WTC11 (cell line): ENCODE measurements at regions not wholly inside any gene's neighbourhood (a gene's known extent, or its start where the extent isn't known, plus 50 kb on each side); places are given as distances from the start of the nearest gene placed in this dataset.

ENCODE experiments used
- ATAC-seq: fragments of 200-7000 bp; cut with Tn5 transposase; 2 replicates; pipeline ENCODE4 v1.10.0; 2021; ENCODE audit warnings: mild to moderate bottlenecking, moderate library complexity
- CTCF ChIA-PET: fragments of 300-600 bp; sonication (Branson Sonifier 250); formaldehyde crosslinking; loops from one replicate; lab custom pipeline; 2021; ENCODE audit warnings: antibody characterized with exemption; lab: Charles Lee
- POLR2A ChIA-PET: fragments of 350-600 bp; sonication (Branson Sonifier 250); formaldehyde crosslinking; loops from one replicate; lab custom pipeline; 2021; ENCODE audit warnings: antibody characterized with exemption; lab: Charles Lee
- DNase-seq: peaks from one replicate; pipeline ENCODE4 v3.0.0; 2021; ENCODE audit warnings: low spot score
- H3K27ac Mint-ChIP-seq: 2 replicates; pipeline ENCODE4 v1.8.0; 2021; ENCODE audit warnings: mixed read lengths
- H3K27me3 Mint-ChIP-seq: 2 replicates; pipeline ENCODE4 v1.8.0; 2021; ENCODE audit warnings: low read depth, mild to moderate bottlenecking, moderate library complexity, mixed read lengths
- H3K36me3 Mint-ChIP-seq: 2 replicates; pipeline ENCODE4 v1.8.0; 2021; ENCODE audit warnings: mixed read lengths
- H3K4me1 Mint-ChIP-seq: 2 replicates; pipeline ENCODE4 v1.8.0; 2022; ENCODE audit warnings: mixed read lengths
- H3K4me3 Mint-ChIP-seq: 2 replicates; pipeline ENCODE4 v1.8.0; 2021; ENCODE audit warnings: mild to moderate bottlenecking, moderate library complexity, mixed read lengths
- H3K9me3 Mint-ChIP-seq: 2 replicates; pipeline ENCODE4 v1.8.0; 2021; ENCODE audit warnings: mixed read lengths
- FOXJ3 ChIP-seq: sonication (generic); formaldehyde crosslinking; IDR thresholded peaks from 2 replicates; pipeline ENCODE4 v1.9.0; 2021; ENCODE audit warnings: missing genetic modification reagents, mild to moderate bottlenecking, borderline replicate concordance
- JUN ChIP-seq: sonication (generic); formaldehyde crosslinking; IDR thresholded peaks from 2 replicates; pipeline ENCODE4 v1.8.0; 2023; ENCODE audit warnings: mild to moderate bottlenecking, missing genetic modification reagents
- NFYB ChIP-seq: sonication (generic); formaldehyde crosslinking; conservative IDR thresholded peaks from 2 replicates; pipeline ENCODE4 v1.8.0; 2022; ENCODE audit warnings: low read depth, missing genetic modification reagents
- NR1H2 ChIP-seq: sonication (generic); formaldehyde crosslinking; IDR thresholded peaks from 2 replicates; pipeline ENCODE4 v1.9.0; 2021; ENCODE audit warnings: mild to moderate bottlenecking, moderate library complexity, missing genetic modification reagents
- NR2C2 ChIP-seq: sonication (generic); formaldehyde crosslinking; IDR thresholded peaks from 2 replicates; pipeline ENCODE4 v1.8.0; 2022; ENCODE audit warnings: mild to moderate bottlenecking, missing genetic modification reagents
- RORB ChIP-seq: fragments of 250-450 bp; sonication (Bioruptor Pico); IDR thresholded peaks from 2 replicates; pipeline ENCODE4 v1.9.0; 2021; ENCODE audit warnings: mild to moderate bottlenecking
- ZNF232 ChIP-seq: sonication (generic); formaldehyde crosslinking; IDR thresholded peaks from 2 replicates; pipeline ENCODE4 v1.8.0; 2022; ENCODE audit warnings: mild to moderate bottlenecking, missing genetic modification reagents
- TF ChIP-seq, protein P1 (sequence below): fragments of 250-450 bp; sonication (Bioruptor Pico); IDR thresholded peaks from 2 replicates; pipeline ENCODE4 v2.1.2; 2022; ENCODE audit warnings: mild to moderate bottlenecking, moderate library complexity
- TF ChIP-seq, protein P2 (sequence below): sonication (generic); formaldehyde crosslinking; IDR thresholded peaks from 2 replicates; pipeline ENCODE4 v1.8.1; 2022; ENCODE audit warnings: missing genetic modification reagents, borderline replicate concordance
- TF ChIP-seq, protein P3 (sequence below): sonication (generic); formaldehyde crosslinking; IDR thresholded peaks from 2 replicates; pipeline ENCODE4 v1.8.1; 2023; ENCODE audit warnings: mild to moderate bottlenecking, missing genetic modification reagents
- TF ChIP-seq, protein P4 (sequence below): fragments of 200-600 bp; IDR thresholded peaks from 2 replicates; pipeline ENCODE4 v1.8.0; 2022; ENCODE audit warnings: antibody characterized with exemption
- TF ChIP-seq, protein P5 (sequence below): sonication (generic); formaldehyde crosslinking; IDR thresholded peaks from 2 replicates; pipeline ENCODE4 v1.8.0; 2023; ENCODE audit warnings: missing genetic modification reagents, mild to moderate bottlenecking, borderline replicate concordance
- TF ChIP-seq, protein P6 (sequence below): sonication (generic); formaldehyde crosslinking; IDR thresholded peaks from 2 replicates; pipeline ENCODE4 v1.8.0; 2022; ENCODE audit warnings: mild to moderate bottlenecking, missing genetic modification reagents
- TF ChIP-seq, protein P7 (sequence below): sonication (generic); formaldehyde crosslinking; IDR thresholded peaks from 2 replicates; pipeline ENCODE4 v1.8.0; 2023; ENCODE audit warnings: missing genetic modification reagents
- TF ChIP-seq, protein P8 (sequence below): sonication (generic); formaldehyde crosslinking; IDR thresholded peaks from 2 replicates; pipeline ENCODE4 v1.8.1; 2023; ENCODE audit warnings: mild to moderate bottlenecking, missing genetic modification reagents, moderate library complexity
- TF ChIP-seq, protein P9 (sequence below): fragments of 250-450 bp; sonication (Bioruptor Pico); IDR thresholded peaks from 2 replicates; pipeline ENCODE4 v1.9.0; 2021; ENCODE audit warnings: mild to moderate bottlenecking

DNA sequence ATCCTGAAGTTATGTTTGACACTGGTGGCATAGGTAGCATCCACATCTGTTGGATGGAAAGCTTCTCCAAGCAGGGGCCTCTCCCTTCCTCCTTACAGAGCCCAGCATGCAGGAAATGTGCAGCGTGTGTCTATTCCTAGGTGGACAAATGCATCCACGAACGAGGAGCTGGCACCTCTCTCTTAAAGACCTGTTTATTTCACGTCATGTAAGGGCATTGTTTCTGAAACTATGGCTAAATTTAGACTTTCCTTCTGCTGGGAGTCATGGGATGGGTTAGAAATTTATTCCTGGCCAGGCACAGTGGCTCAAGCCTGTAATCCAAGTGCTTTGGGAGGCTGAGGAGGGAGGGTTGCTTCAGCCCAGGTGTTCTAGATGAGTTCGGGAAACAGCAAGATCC is 208.4 kb upstream of the SVIL start:
- CTCF ChIA-PET: interaction anchor here (0.7 kb wide), 1 partner anchor 15 kb away, joined by 4 read pairs; no protein-coding TSS in a partner anchor
- H3K36me3 Mint-ChIP-seq: no peaks in the 10 kb centered on the region
- TF ChIP-seq, protein P1, sequence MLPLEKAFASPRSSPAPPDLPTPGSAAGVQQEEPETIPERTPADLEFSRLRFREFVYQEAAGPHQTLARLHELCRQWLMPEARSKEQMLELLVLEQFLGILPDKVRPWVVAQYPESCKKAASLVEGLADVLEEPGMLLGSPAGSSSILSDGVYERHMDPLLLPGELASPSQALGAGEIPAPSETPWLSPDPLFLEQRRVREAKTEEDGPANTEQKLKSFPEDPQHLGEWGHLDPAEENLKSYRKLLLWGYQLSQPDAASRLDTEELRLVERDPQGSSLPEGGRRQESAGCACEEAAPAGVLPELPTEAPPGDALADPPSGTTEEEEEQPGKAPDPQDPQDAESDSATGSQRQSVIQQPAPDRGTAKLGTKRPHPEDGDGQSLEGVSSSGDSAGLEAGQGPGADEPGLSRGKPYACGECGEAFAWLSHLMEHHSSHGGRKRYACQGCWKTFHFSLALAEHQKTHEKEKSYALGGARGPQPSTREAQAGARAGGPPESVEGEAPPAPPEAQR (CRISPR knock-in tag): no peak
- TF ChIP-seq, protein P2, sequence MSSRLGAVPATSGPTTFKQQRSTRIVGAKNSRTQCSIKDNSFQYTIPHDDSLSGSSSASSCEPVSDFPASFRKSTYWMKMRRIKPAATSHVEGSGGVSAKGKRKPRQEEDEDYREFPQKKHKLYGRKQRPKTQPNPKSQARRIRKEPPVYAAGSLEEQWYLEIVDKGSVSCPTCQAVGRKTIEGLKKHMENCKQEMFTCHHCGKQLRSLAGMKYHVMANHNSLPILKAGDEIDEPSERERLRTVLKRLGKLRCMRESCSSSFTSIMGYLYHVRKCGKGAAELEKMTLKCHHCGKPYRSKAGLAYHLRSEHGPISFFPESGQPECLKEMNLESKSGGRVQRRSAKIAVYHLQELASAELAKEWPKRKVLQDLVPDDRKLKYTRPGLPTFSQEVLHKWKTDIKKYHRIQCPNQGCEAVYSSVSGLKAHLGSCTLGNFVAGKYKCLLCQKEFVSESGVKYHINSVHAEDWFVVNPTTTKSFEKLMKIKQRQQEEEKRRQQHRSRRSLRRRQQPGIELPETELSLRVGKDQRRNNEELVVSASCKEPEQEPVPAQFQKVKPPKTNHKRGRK (CRISPR knock-in tag): no peak
- TF ChIP-seq NFYB (CRISPR knock-in tag): no peak
- no peak for TF ChIP-seq FOXJ3 (CRISPR knock-in tag)
- no peak for TF ChIP-seq ZNF232
- TF ChIP-seq, protein P3, sequence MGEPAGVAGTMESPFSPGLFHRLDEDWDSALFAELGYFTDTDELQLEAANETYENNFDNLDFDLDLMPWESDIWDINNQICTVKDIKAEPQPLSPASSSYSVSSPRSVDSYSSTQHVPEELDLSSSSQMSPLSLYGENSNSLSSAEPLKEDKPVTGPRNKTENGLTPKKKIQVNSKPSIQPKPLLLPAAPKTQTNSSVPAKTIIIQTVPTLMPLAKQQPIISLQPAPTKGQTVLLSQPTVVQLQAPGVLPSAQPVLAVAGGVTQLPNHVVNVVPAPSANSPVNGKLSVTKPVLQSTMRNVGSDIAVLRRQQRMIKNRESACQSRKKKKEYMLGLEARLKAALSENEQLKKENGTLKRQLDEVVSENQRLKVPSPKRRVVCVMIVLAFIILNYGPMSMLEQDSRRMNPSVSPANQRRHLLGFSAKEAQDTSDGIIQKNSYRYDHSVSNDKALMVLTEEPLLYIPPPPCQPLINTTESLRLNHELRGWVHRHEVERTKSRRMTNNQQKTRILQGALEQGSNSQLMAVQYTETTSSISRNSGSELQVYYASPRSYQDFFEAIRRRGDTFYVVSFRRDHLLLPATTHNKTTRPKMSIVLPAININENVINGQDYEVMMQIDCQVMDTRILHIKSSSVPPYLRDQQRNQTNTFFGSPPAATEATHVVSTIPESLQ (CRISPR knock-in tag): no peak
- no peak for DNase-seq
- H3K27me3 Mint-ChIP-seq: no peaks in the 10 kb centered on the region
- POLR2A ChIA-PET: no interaction called here
- no peak overlapping the region for H3K4me3 Mint-ChIP-seq
- ATAC-seq: no peak
- H3K4me1 Mint-ChIP-seq: peaks cover 27% of the 10 kb centered on the region
- H3K27ac Mint-ChIP-seq: peak overlapping the region; percentile 58; the same call in 1 of the 2 replicates
- peaks cover 13% of the 10 kb centered on the region for H3K9me3 Mint-ChIP-seq

DNA sequence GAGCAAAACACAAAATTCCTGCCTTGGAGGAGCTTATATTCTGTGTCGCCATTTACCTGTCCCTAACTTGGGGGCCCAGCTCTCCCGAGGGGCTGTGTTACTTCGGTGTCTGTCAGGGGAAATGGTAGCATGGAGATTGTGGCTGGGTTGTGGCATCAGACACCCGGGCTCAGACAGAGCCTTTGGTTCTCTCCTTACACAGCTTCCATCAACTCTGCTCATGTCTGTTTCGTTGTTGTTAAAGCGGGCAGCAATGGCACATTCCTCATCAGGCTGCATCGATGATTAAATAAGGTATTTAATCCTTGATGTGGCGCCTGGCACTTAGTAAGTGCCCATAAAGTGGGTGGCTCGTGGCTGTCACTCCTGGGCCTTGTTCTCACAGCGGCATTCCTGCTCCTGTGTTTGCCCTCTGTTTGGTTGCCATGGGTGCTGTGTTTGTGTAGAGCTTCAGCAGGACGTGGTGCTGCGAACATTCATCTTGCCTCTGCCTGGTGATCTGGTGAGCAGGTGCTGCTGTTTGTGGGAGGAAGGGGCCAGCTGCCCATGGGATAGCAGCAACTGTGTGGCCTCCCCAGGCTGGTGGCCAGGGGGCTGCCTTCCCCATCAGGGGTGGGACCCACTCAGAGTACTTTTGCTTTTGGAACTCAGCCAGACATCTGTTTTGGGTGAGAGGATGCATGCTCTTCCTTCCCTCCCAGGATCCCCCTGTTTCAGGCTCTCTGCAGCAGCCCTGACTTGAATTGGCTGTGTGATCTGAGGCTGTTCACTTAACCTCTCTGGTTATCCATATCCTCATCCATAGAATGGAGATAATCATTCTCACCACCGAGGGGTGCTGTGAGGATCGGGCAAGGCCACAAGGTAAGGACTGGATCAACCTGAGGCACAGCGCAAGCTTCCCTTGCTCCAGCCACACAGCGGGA is 207.2 kb upstream of the SVIL start:
- DNase-seq (peak; percentile 21), ATAC-seq (peak; percentile 80)
- POLR2A ChIA-PET: no interaction called here
- no peaks in the 10 kb centered on the region for H3K36me3 Mint-ChIP-seq
- H3K9me3 Mint-ChIP-seq: peaks cover 16% of the 10 kb centered on the region
- CTCF ChIA-PET: interaction anchor here (0.6 to 0.9 kb wide), 3 partner anchors 16 to 157 kb away, joined by 3 to 4 read pairs (median 3); no protein-coding TSS in a partner anchor
- no peaks in the 10 kb centered on the region for H3K27me3 Mint-ChIP-seq
- no peak overlapping the region for H3K4me3 Mint-ChIP-seq
- H3K4me1 Mint-ChIP-seq: peaks cover 27% of the 10 kb centered on the region
- H3K27ac Mint-ChIP-seq: no peak overlapping the region
- TF ChIP-seq, protein P4, sequence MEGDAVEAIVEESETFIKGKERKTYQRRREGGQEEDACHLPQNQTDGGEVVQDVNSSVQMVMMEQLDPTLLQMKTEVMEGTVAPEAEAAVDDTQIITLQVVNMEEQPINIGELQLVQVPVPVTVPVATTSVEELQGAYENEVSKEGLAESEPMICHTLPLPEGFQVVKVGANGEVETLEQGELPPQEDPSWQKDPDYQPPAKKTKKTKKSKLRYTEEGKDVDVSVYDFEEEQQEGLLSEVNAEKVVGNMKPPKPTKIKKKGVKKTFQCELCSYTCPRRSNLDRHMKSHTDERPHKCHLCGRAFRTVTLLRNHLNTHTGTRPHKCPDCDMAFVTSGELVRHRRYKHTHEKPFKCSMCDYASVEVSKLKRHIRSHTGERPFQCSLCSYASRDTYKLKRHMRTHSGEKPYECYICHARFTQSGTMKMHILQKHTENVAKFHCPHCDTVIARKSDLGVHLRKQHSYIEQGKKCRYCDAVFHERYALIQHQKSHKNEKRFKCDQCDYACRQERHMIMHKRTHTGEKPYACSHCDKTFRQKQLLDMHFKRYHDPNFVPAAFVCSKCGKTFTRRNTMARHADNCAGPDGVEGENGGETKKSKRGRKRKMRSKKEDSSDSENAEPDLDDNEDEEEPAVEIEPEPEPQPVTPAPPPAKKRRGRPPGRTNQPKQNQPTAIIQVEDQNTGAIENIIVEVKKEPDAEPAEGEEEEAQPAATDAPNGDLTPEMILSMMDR: no peak
- TF ChIP-seq JUN (no peak), NR1H2 (CRISPR knock-in tag) (no peak), NFYB (CRISPR knock-in tag) (no peak), RORB (CRISPR knock-in tag) (no peak), NR2C2 (CRISPR knock-in tag) (no peak)
- TF ChIP-seq, protein P5, sequence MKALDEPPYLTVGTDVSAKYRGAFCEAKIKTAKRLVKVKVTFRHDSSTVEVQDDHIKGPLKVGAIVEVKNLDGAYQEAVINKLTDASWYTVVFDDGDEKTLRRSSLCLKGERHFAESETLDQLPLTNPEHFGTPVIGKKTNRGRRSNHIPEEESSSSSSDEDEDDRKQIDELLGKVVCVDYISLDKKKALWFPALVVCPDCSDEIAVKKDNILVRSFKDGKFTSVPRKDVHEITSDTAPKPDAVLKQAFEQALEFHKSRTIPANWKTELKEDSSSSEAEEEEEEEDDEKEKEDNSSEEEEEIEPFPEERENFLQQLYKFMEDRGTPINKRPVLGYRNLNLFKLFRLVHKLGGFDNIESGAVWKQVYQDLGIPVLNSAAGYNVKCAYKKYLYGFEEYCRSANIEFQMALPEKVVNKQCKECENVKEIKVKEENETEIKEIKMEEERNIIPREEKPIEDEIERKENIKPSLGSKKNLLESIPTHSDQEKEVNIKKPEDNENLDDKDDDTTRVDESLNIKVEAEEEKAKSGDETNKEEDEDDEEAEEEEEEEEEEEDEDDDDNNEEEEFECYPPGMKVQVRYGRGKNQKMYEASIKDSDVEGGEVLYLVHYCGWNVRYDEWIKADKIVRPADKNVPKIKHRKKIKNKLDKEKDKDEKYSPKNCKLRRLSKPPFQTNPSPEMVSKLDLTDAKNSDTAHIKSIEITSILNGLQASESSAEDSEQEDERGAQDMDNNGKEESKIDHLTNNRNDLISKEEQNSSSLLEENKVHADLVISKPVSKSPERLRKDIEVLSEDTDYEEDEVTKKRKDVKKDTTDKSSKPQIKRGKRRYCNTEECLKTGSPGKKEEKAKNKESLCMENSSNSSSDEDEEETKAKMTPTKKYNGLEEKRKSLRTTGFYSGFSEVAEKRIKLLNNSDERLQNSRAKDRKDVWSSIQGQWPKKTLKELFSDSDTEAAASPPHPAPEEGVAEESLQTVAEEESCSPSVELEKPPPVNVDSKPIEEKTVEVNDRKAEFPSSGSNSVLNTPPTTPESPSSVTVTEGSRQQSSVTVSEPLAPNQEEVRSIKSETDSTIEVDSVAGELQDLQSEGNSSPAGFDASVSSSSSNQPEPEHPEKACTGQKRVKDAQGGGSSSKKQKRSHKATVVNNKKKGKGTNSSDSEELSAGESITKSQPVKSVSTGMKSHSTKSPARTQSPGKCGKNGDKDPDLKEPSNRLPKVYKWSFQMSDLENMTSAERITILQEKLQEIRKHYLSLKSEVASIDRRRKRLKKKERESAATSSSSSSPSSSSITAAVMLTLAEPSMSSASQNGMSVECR (CRISPR knock-in tag): no peak
- TF ChIP-seq, protein P6, sequence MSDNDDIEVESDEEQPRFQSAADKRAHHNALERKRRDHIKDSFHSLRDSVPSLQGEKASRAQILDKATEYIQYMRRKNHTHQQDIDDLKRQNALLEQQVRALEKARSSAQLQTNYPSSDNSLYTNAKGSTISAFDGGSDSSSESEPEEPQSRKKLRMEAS (CRISPR knock-in tag): no peak
- TF ChIP-seq, protein P2 (CRISPR knock-in tag): no peak
- TF ChIP-seq, protein P7, sequence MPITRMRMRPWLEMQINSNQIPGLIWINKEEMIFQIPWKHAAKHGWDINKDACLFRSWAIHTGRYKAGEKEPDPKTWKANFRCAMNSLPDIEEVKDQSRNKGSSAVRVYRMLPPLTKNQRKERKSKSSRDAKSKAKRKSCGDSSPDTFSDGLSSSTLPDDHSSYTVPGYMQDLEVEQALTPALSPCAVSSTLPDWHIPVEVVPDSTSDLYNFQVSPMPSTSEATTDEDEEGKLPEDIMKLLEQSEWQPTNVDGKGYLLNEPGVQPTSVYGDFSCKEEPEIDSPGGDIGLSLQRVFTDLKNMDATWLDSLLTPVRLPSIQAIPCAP: no peak
- TF ChIP-seq, protein P8, sequence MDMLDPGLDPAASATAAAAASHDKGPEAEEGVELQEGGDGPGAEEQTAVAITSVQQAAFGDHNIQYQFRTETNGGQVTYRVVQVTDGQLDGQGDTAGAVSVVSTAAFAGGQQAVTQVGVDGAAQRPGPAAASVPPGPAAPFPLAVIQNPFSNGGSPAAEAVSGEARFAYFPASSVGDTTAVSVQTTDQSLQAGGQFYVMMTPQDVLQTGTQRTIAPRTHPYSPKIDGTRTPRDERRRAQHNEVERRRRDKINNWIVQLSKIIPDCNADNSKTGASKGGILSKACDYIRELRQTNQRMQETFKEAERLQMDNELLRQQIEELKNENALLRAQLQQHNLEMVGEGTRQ (CRISPR knock-in tag): no peak
- TF ChIP-seq, protein P9, sequence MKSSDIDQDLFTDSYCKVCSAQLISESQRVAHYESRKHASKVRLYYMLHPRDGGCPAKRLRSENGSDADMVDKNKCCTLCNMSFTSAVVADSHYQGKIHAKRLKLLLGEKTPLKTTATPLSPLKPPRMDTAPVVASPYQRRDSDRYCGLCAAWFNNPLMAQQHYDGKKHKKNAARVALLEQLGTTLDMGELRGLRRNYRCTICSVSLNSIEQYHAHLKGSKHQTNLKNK (CRISPR knock-in tag): no peak
